ENCODE measurements at regions not wholly inside any gene's neighbourhood (a gene's known extent, or its start where the extent isn't known, plus 50 kb on each side); places are given as distances from the start of the nearest gene placed in this dataset.

DNA sequence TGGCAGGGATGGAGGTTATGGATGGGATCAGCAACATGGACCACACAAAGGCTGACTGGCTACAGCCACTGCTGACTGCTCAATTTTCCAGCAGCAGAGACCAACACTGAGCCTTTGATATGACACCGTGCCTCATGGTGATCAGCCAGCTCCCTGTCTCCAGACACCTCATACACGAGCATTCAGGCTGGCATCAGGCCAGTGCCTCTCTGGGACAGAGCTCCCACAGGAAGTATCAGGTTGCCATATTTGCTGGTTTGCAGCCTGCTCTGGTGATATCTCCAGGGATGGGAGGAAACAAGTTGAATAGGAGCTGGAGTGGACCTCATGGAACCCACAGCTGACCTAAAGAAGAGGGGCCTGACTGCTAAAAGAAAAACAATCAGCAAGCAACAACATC is 471.2 kb upstream of the ATXN7L3B start:
- peaks cover 6% of the 10 kb centered on the region for H3K36me3 Mint-ChIP-seq
- H3K4me3 Mint-ChIP-seq, result no peak overlapping the region
- no peaks in the 10 kb centered on the region for H3K4me1 Mint-ChIP-seq
- H3K27ac Mint-ChIP-seq, result no peak overlapping the region
- H3K9me3 Mint-ChIP-seq, result peaks cover 36% of the 10 kb centered on the region
- TF ChIP-seq, protein P1, sequence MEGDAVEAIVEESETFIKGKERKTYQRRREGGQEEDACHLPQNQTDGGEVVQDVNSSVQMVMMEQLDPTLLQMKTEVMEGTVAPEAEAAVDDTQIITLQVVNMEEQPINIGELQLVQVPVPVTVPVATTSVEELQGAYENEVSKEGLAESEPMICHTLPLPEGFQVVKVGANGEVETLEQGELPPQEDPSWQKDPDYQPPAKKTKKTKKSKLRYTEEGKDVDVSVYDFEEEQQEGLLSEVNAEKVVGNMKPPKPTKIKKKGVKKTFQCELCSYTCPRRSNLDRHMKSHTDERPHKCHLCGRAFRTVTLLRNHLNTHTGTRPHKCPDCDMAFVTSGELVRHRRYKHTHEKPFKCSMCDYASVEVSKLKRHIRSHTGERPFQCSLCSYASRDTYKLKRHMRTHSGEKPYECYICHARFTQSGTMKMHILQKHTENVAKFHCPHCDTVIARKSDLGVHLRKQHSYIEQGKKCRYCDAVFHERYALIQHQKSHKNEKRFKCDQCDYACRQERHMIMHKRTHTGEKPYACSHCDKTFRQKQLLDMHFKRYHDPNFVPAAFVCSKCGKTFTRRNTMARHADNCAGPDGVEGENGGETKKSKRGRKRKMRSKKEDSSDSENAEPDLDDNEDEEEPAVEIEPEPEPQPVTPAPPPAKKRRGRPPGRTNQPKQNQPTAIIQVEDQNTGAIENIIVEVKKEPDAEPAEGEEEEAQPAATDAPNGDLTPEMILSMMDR (IDR thresholded peaks at IDR 0.05; ENCODE audit: unreplicated experiment), result no peak
- H3K27me3 Mint-ChIP-seq (ENCODE audit: low read depth), result no peaks in the 10 kb centered on the region
- DNase-seq (ENCODE audit: low spot score in 2 of 2, unreplicated experiment in 2 of 2), result no peak

DNA sequence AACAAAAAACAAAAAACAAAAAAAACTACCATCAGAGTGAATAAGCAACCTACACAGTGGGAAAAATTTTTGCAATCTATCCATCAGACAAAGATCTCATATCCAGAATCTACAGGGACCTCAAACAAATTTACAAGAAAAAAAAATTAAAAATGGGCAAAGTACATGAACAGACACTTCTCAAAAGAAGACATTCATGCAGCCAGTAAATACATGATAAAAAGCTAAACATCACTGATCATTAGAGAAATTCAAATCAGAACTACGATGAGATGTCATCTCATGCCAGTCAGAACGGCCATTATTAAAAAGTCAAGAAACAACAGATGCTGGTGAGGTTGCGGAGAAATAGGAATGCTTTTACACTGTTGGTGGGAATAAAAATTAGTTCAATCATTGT is 466.5 kb upstream of the ATXN7L3B start:
- Mint-ChIP-seq H3K36me3 (peaks cover 6% of the 10 kb centered on the region), H3K4me1 (no peaks in the 10 kb centered on the region), H3K9me3 (peaks cover 36% of the 10 kb centered on the region), H3K4me3 (no peak overlapping the region), H3K27ac (no peak overlapping the region), H3K27me3 (ENCODE audit: low read depth) (no peaks in the 10 kb centered on the region)
- TF ChIP-seq, protein P1 (IDR thresholded peaks at IDR 0.05; ENCODE audit: unreplicated experiment), result no peak
- DNase-seq (ENCODE audit: low spot score in 2 of 2, unreplicated experiment in 2 of 2), result no peak

DNA sequence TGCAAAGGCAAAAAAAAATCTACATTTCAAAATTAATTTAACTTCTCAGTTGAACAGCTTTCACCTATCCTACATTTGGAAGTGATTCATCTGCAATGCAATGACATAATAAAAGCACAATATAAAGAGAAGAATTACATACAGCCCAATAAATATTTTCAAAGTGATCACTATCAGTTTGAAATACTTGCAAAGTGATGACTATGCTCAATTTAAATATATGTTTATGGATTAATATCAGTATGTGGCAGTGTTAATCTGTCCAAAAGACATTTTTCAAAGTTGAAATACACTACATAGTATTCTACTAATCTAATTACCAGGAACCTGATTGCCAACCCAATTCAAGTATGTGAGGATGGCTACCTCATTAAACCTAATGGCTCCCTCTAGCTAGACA is 460.7 kb upstream of the ATXN7L3B start:
- Mint-ChIP-seq H3K4me3 (no peak overlapping the region), H3K27me3 (ENCODE audit: low read depth) (no peaks in the 10 kb centered on the region), H3K27ac (no peak overlapping the region), H3K4me1 (no peaks in the 10 kb centered on the region), H3K9me3 (peaks cover 6% of the 10 kb centered on the region), H3K36me3 (no peaks in the 10 kb centered on the region)
- DNase-seq (ENCODE audit: low spot score in 2 of 2, unreplicated experiment in 2 of 2), result no peak
- TF ChIP-seq, protein P1 (IDR thresholded peaks at IDR 0.05; ENCODE audit: unreplicated experiment), result no peak

DNA sequence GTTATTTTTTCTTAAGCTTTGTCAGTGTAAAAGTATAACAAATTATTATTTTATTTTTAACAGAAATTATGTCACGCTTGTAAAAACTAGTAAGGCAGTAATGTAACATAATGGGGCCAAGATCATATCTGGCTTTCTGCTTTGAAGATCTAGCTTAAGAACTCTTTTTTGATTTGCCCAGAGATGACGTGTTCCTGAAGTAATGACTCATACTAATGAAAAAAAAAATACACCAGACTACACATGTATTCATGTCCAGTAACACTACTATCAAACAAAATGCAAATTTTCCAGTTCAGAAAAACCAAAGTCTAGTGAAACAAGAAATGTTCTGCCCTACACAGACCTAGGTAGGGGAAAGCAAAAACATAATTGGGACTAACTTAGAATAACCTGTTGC is 432.2 kb upstream of the ATXN7L3B start:
- no peak overlapping the region for H3K27ac Mint-ChIP-seq
- H3K4me1 Mint-ChIP-seq, result peaks cover 3% of the 10 kb centered on the region
- H3K27me3 Mint-ChIP-seq (ENCODE audit: low read depth), result no peaks in the 10 kb centered on the region
- peaks cover 4% of the 10 kb centered on the region for H3K9me3 Mint-ChIP-seq
- TF ChIP-seq, protein P1 (IDR thresholded peaks at IDR 0.05; ENCODE audit: unreplicated experiment), result no peak
- H3K36me3 Mint-ChIP-seq, result no peaks in the 10 kb centered on the region
- DNase-seq (ENCODE audit: low spot score in 2 of 2, unreplicated experiment in 2 of 2), result no peak
- no peak overlapping the region for H3K4me3 Mint-ChIP-seq

DNA sequence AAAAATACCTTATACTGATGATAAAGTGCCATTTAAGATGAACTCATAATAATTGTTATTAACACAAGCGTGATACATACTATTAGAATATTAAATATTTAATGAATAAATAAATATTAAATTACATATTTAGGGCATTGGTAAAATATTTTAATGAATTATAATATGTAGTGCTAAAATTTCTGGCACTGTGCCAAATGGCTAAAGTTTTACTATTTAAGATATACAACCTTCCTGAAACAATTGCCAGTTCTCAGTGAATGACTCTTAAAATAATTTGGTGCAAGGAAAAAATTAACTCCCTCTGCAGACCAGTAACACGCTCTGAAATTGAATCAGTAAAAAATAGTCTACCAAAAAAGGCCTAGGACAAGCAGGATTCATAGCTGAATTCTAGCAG is 428.9 kb upstream of the ATXN7L3B start:
- Mint-ChIP-seq H3K4me1 (peaks cover 3% of the 10 kb centered on the region), H3K4me3 (no peak overlapping the region), H3K27ac (no peak overlapping the region), H3K27me3 (ENCODE audit: low read depth) (no peaks in the 10 kb centered on the region), H3K9me3 (no peaks in the 10 kb centered on the region), H3K36me3 (no peaks in the 10 kb centered on the region)
- no peak for DNase-seq (ENCODE audit: low spot score in 2 of 2, unreplicated experiment in 2 of 2)
- TF ChIP-seq, protein P1 (IDR thresholded peaks at IDR 0.05; ENCODE audit: unreplicated experiment), result no peak

DNA sequence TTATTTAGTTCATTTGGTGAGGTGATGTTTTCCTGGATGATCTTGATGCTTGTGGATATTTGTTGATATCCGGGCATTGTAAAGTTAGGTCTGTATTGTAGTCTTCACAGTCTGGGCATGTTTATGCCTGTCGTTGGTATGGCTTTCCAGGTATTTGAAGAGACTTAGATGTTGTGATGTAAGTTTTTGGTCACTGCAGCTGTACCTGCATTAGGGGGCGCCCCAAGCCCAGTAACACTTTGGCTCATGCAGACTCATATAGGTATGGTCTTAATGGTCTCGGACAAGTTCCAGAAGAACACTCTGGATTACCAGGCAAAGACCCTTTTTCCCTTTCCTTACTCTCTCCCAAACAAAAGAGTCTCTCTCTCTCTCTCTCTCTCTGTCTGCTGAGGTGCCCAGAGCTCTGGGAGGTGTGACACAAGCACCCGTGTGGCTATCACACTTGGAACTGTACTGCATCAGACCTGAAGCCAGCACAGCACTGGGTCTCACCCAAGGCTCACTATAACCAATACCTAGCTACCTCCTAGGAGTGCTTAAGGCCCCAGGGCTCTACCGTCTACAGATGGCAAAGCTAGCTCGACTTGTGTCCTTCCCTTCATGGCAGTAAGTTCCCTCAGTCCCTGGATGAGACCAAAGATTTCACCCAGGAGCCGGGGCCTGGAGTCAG is 425.8 kb upstream of the ATXN7L3B start:
- no peak overlapping the region for H3K4me3 Mint-ChIP-seq
- TF ChIP-seq, protein P1 (IDR thresholded peaks at IDR 0.05; ENCODE audit: unreplicated experiment), result no peak
- no peaks in the 10 kb centered on the region for H3K36me3 Mint-ChIP-seq
- no peak overlapping the region for H3K27ac Mint-ChIP-seq
- H3K4me1 Mint-ChIP-seq, result no peaks in the 10 kb centered on the region
- no peak for DNase-seq (ENCODE audit: low spot score in 2 of 2, unreplicated experiment in 2 of 2)
- H3K27me3 Mint-ChIP-seq (ENCODE audit: low read depth), result peaks cover 2% of the 10 kb centered on the region
- H3K9me3 Mint-ChIP-seq, result no peaks in the 10 kb centered on the region

All from mesothelial cell of epicardium (in vitro differentiated cells).